ENCODE measurements at regions not wholly inside any gene's neighbourhood (a gene's known extent, or its start where the extent isn't known, plus 50 kb on each side); places are given as distances from the start of the nearest gene placed in this dataset.
A peak's percentile ranks its signal among the peaks of the same experiment; 100 is the strongest.

DNA sequence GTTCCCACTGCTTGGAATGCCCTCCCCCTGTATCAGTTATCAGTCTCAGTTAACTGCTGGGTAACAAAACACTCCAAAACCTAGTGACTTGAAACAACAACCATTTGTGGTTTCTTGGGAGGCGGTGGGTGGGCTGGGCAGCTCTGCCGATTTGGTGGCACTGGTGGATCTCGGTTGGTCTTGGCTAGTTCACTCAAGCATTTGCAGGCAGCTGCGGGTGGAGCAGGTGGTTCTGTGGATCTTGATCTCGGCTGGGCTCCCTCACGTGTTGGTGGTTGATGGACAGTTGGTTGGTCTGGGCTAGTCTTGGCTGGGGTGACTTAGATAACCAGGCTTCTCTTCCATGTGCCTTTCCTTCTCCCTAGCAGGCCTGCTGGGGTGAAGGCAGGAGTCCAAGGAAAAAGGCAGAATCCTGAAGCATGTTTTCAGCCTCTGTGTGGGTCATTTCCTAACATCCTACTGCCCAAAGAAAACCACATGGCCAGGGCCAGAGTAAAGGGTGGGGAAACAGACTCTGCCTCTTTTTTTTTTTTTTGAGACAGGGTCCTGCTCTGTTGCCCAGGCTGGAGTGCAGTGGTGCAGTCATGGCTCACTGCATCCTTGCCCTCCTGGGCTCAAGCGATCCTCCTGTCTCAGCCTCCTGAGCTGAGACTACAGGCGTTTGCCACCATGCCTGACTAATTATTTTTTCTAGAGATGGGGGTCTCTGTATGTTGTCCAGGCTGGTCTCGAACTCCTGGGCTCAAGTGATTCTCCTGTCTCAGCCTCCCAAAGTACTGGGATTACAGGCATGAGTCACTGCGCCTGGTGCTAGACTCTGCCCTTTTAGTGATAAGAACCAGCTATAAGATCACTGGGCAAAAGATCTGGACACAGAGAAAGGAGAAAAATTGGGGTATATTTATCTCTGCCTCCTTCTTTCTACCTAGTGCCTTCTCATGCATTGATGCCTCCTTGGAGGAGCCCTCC lies 183.7 kb downstream of the RGS3 start:
- DNase-seq (ENCODE audit: low read depth): no peak
- no peak for TF ChIP-seq CTCF (IDR thresholded peaks at IDR 0.05; ENCODE audit: insufficient read depth, low read depth, low read length)

DNA sequence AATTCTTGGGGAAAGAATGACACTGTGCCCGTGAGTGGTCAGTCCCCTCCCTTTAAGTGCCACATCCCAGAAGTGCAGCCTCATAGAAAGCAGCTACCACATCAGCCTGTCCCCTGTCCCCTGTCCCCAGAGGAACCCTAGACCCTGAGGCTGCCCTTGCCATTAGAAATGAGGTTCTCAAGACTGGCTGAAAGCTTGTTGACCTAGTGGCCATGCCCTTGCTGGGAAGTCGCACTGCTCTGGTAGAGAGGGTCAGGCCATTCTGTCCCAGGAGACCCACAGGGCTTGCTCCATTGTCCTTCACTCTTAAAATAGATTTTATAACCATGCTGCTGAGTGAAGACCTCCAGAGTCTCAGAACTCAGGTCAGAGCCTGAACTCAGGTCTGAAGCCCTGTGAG lies 184.5 kb downstream of the RGS3 start:
- TF ChIP-seq CTCF (IDR thresholded peaks at IDR 0.05; ENCODE audit: insufficient read depth, low read depth, low read length): no peak
- H3K4me3 ChIP-seq (ENCODE audit: low read depth, low read length): no peak overlapping the region
- no peak for DNase-seq (ENCODE audit: low read depth)

More for the DNA sequence above, 183.7 kb downstream of the RGS3 start:
- no peak overlapping the region for H3K4me3 ChIP-seq (ENCODE audit: low read depth, low read length)

DNA sequence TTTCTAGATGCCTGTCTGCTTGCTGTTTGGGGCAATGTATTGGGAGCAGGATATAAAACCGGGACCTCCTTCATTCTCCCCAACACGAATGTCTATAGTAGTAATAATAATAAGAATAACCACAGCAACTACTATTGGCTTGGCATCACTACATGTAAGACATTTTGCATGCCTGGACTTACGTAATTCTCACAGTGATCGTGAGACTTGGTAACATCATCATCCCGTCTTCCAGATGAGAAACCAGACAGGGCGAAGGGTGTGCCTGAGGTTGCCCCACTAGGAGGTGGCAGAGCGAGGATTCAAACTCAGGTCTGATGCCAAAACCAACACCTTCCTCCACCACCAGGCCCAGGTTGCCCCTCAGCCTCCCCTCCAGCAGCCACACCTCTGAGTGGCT lies 185.1 kb downstream of the RGS3 start:
- no peak for DNase-seq (ENCODE audit: low read depth)
- H3K4me3 ChIP-seq (ENCODE audit: low read depth, low read length): no peak overlapping the region
- no peak for TF ChIP-seq CTCF (IDR thresholded peaks at IDR 0.05; ENCODE audit: insufficient read depth, low read depth, low read length)

DNA sequence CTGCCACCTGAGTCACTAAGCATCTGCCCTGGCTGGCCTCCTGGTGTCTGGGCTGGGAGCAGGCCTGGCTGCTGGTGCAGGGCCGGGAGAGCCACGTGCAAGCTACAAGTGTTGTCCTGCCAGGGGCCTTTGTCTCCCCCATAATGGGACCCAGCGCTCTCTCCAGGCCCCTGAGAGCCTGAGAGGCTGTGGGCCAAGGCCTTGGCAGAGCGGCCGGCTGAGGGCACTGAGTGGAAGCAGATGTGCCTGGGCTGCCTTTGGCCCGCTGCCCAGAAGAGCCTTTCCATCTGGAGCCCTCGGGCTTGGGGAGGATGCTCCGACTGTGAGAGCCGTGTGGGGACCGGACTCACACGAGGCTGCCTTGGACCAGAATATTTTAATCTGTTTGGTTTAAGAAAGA lies 185.5 kb downstream of the RGS3 start:
- peak; percentile 59 for DNase-seq (ENCODE audit: low read depth)
- H3K4me3 ChIP-seq (ENCODE audit: low read depth, low read length): no peak overlapping the region
- TF ChIP-seq CTCF (IDR thresholded peaks at IDR 0.05; ENCODE audit: insufficient read depth, low read depth, low read length): no peak

DNA sequence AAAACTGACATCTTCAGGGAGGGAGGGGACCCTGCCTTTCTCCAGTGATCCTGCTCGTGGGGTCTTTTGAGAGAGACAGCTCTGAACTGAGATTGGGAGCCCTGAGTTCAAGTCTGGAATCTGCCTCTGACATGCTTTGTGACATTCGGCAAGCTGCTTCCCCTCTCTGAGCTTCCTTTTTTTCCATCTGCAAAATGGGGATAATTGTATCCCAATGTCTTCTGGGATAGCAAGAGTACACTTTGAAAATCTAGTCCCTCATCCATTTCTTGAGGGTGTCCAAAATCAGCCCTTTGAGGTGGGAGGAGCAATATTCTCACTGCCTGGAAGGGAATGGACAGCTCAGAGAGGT lies 186.3 kb downstream of the RGS3 start:
- no peak for DNase-seq (ENCODE audit: low read depth)
- no peak overlapping the region for H3K4me3 ChIP-seq (ENCODE audit: low read depth, low read length)
- no peak for TF ChIP-seq CTCF (IDR thresholded peaks at IDR 0.05; ENCODE audit: insufficient read depth, low read depth, low read length)

DNA sequence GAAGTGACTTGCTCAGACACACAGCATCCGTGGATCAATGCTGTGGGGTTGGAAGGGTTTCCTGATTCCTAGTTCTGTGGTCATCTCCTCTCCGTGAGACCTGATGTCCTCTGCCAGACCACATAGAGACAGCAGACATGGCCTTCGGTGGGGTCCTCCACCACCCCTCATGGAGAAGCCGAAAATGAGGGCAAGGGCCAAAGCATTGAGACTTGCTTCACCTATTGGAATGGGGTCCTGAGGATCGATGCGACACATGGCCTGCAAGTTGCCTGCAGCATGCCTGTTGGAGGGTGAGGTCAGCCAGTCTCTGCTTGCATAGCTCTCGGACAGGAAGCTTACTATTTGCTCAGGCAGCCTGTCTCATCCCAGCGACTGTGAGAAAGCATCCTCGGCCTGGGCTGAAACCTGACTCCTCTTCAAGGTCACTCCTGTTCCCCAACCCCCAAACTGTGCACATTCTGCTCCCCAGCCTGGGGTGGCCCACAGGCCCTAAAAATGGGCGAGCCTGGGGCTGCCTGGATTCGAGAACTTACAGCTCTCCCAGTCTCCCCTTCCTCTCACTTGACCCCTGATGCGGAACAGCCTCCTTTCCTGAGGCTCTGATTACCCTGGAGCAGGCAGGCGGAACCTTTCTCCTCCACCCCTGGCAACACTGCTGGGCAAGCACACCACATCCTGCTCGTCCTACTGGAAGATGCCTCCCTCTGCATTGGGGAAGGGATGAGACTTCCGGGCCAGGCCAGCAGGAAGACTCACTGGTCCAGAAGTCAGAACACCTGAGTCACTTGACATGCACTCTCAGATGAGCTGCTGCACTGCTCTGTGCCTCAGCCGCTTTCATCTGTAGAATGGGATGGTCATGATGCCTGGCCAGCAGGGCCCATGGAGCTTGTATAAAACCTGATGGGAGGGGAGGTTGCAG lies 186.9 kb downstream of the RGS3 start:
- DNase-seq (ENCODE audit: low read depth): no peak

More for the DNA sequence above, 186.9 kb downstream of the RGS3 start:
- H3K4me3 ChIP-seq (ENCODE audit: low read depth, low read length): no peak overlapping the region
- TF ChIP-seq CTCF (IDR thresholded peaks at IDR 0.05; ENCODE audit: insufficient read depth, low read depth, low read length): no peak

Data from fibroblast of villous mesenchyme (primary cell).